RWPE1 (cell line): ENCODE measurements at regions not wholly inside any gene's neighbourhood (a gene's known extent, or its start where the extent isn't known, plus 50 kb on each side); places are given as distances from the start of the nearest gene placed in this dataset.

ENCODE experiments used
- CTCF ChIA-PET: fragments of 350-600 bp; sonication (Branson Sonifier 250); formaldehyde crosslinking; extraction: SDS; loops from one replicate; lab custom pipeline; 2021; lab: Yijun Ruan, JAX
- POLR2A ChIA-PET: fragments of 400-600 bp; formaldehyde crosslinking; extraction: SDS; loops from one replicate; lab custom pipeline; 2020; ENCODE audit warnings: antibody characterized with exemption; ENCODE audit not compliant: low non-redundant PET; lab: Yijun Ruan, JAX
- DNase-seq: peaks from one replicate; pipeline ENCODE4 v3.0.0; 2012; ENCODE audit warnings: low spot score
- H3K27ac ChIP-seq: fragments of 450-650 bp; 2 replicates; pipeline ENCODE4 v1.5.1; 2017
- TF ChIP-seq, protein P1 (sequence below): fragments of 450-650 bp; conservative IDR thresholded peaks from 2 replicates; pipeline ENCODE4 v1.5.1; 2017; ENCODE audit warnings: low read depth, mild to moderate bottlenecking

- POLR2A ChIA-PET = no interaction called here
- no peak for DNase-seq
- no peak overlapping the region for H3K27ac ChIP-seq
- TF ChIP-seq, protein P1, sequence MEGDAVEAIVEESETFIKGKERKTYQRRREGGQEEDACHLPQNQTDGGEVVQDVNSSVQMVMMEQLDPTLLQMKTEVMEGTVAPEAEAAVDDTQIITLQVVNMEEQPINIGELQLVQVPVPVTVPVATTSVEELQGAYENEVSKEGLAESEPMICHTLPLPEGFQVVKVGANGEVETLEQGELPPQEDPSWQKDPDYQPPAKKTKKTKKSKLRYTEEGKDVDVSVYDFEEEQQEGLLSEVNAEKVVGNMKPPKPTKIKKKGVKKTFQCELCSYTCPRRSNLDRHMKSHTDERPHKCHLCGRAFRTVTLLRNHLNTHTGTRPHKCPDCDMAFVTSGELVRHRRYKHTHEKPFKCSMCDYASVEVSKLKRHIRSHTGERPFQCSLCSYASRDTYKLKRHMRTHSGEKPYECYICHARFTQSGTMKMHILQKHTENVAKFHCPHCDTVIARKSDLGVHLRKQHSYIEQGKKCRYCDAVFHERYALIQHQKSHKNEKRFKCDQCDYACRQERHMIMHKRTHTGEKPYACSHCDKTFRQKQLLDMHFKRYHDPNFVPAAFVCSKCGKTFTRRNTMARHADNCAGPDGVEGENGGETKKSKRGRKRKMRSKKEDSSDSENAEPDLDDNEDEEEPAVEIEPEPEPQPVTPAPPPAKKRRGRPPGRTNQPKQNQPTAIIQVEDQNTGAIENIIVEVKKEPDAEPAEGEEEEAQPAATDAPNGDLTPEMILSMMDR = no peak
- CTCF ChIA-PET = no interaction called here
These were observed 57.6 kb upstream of the CLNK start for GRCh38 chr4:10741961-10742699.

GRCh38 chr4:10740891-10741620 is 56.5 kb upstream of the CLNK start:
- POLR2A ChIA-PET = no interaction called here
- CTCF ChIA-PET = no interaction called here
- H3K27ac ChIP-seq = no peak overlapping the region
- no peak for DNase-seq
- TF ChIP-seq, protein P1 = no peak

DNA sequence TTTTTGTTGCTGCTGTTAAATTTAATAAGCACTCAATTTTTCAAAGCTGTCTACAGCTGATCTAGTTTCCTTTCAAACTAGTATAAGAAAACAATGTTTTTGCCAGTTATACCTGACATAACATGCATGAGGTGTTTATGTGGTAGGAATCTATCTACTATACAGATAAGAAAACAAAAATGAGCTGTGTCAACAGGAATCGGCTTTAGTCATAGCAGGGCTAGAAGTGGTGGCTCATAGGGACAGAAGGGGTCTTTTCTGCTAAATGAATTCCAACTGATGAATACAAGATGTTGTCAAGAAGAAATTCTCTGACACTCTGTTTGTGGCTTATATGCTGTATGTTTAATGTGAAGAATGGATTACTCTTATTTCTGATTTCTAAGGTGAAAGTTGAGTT is 55.7 kb upstream of the CLNK start:
- TF ChIP-seq, protein P1 = no peak
- DNase-seq = no peak
- POLR2A ChIA-PET = no interaction called here
- no peak overlapping the region for H3K27ac ChIP-seq
- CTCF ChIA-PET = interaction anchor here (0.5 to 0.8 kb wide), 2 partner anchors 23 to 1015 kb away, joined by 3 read pairs; no protein-coding TSS in a partner anchor

DNA sequence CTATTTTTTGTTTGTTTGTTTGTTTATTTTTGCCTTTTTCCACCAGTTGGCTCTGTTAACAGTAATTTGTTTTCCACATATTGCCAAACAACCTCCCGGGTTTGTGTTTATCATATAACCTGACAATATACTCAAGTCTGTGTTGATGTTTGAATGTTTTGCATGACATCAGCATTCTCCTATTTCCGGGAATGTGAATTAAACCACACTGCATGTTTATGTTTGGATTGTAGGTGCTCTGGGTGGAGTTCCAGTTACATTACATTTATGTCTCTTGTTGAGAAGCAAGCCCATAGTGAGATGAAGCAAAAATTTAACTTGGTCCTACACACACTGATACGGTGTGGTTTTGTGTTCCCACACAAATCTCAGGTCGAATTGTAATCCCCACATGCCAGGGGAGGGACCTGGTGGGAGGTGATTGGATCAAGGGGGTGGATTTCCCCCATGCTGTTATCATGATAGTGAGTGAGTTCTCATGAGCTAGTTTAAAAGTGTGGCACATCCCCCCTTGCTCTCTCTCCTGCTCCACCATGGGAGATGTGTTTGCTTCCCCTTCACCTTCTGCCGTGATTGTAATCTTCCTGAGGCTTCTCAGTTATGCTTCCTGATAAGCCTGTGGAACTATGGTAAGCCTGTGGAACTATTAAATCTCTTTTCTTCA is 54.4 kb upstream of the CLNK start:
- TF ChIP-seq, protein P1 = no peak
- ChIA-PET POLR2A (no interaction called here), CTCF (no interaction called here)
- no peak for DNase-seq
- no peak overlapping the region for H3K27ac ChIP-seq

DNA sequence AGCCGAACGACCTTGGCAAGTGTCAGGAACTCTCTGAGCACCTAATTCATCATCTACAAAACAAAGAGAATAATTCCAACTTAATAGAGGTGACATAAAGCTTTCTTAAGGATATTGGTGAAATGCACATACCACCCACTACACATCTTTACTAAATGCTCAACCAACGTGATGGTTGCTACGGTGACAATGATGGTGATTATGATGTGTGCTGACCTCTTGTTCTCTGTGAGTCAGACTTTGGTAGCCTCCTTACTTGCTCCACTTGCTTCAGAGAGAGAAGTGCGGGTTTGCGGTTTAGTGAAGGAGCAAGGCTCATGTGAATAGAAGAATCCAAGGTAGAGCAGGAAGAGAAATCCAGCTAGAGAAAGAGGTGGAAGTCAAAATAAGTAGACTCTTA is 52.8 kb upstream of the CLNK start:
- ChIA-PET CTCF (no interaction called here), POLR2A (no interaction called here)
- DNase-seq = no peak
- no peak overlapping the region for H3K27ac ChIP-seq
- TF ChIP-seq, protein P1 = no peak

- POLR2A ChIA-PET = no interaction called here
- H3K27ac ChIP-seq = no peak overlapping the region
- no peak for DNase-seq
- CTCF ChIA-PET = no interaction called here
- TF ChIP-seq, protein P1 = no peak
These were observed 52.3 kb upstream of the CLNK start for GRCh38 chr4:10736895-10737294.
